ENCODE measurements at regions not wholly inside any gene's neighbourhood (a gene's known extent, or its start where the extent isn't known, plus 50 kb on each side); places are given as distances from the start of the nearest gene placed in this dataset.

- H3K27ac ChIP-seq, result no peak overlapping the region
- no peak for DNase-seq
- TF ChIP-seq CTCF (IDR thresholded peaks at IDR 0.05), result no peak
- H3K4me1 ChIP-seq, result no peaks in the 10 kb centered on the region
- intact Hi-C loops (cut with DNase I), result no loop called here
- peaks cover 0 to 3% (median 0%) of the 10 kb centered on the region in 11 donors for H3K9me3 ChIP-seq
- H3K4me3 ChIP-seq, result no peak overlapping the region
- ATAC-seq, result no peak
- 76 to 90% methylated on average over 1 of the region's 1 CpG for WGBS, 2 donors
- H3K36me3 ChIP-seq, result no peaks in the 10 kb centered on the region
- H3K27me3 ChIP-seq, result no peaks in the 10 kb centered on the region
These were observed 296.7 kb upstream of the GNAI1 start for GRCh38 chr7:79837915-79838314.

GRCh38 chr7:79833616-79834015, 301.0 kb upstream of the GNAI1 start:
- H3K4me3 ChIP-seq, result no peak overlapping the region
- no peaks in the 10 kb centered on the region for H3K4me1 ChIP-seq
- no peak for DNase-seq
- no peak overlapping the region for H3K27ac ChIP-seq
- no peaks in the 10 kb centered on the region for H3K36me3 ChIP-seq
- peaks cover 0 to 3% (median 0%) of the 10 kb centered on the region in 11 donors for H3K9me3 ChIP-seq
- WGBS, 2 donors, result 64 to 67% methylated on average over 1 of the region's 1 CpG
- TF ChIP-seq CTCF (IDR thresholded peaks at IDR 0.05), result no peak
- ATAC-seq, result no peak
- intact Hi-C loops (cut with DNase I), result no loop called here
- H3K27me3 ChIP-seq, result no peaks in the 10 kb centered on the region

GRCh38 chr7:79828866-79829265, 305.8 kb upstream of the GNAI1 start:
- no peak overlapping the region for H3K4me3 ChIP-seq

GRCh38 chr7:79823246-79823951, 311.2 kb upstream of the GNAI1 start:
- no peak for TF ChIP-seq CTCF (IDR thresholded peaks at IDR 0.05)
- no peaks in the 10 kb centered on the region for H3K9me3 ChIP-seq
- intact Hi-C loops (cut with DNase I), result no loop called here
- H3K27me3 ChIP-seq, result peaks cover 0 to 7% (median 0%) of the 10 kb centered on the region in 7 donors
- no peaks in the 10 kb centered on the region for H3K36me3 ChIP-seq
- DNase-seq, result no peak
- no peak for ATAC-seq
- H3K4me3 ChIP-seq, result no peak overlapping the region
- no peak overlapping the region for H3K27ac ChIP-seq
- H3K4me1 ChIP-seq, result peaks cover 0 to 3% (median 0%) of the 10 kb centered on the region in 9 donors
- 92 to 94% methylated on average over 4 of the region's 4 CpGs for WGBS, 2 donors

More at GRCh38 chr7:79828866-79829265, 305.8 kb upstream of the GNAI1 start:
- no peak for ATAC-seq
- Histone ChIP-seq H3K9me3 (no peaks in the 10 kb centered on the region), H3K27ac (no peak overlapping the region), H3K4me1 (no peaks in the 10 kb centered on the region), H3K27me3 (peaks cover 0 to 7% (median 0%) of the 10 kb centered on the region in 7 donors), H3K36me3 (no peaks in the 10 kb centered on the region)
- intact Hi-C loops (cut with DNase I), result no loop called here
- no peak for DNase-seq
- no peak for TF ChIP-seq CTCF (IDR thresholded peaks at IDR 0.05)
